Neural progenitor cell (in vitro differentiated cells): ENCODE measurements at regions not wholly inside any gene's neighbourhood (a gene's known extent, or its start where the extent isn't known, plus 50 kb on each side); places are given as distances from the start of the nearest gene placed in this dataset.

Experiments used
- DNase-seq: peaks from one replicate; pipeline ENCODE4 v3.0.0-alpha.2; 2016; ENCODE audit warnings: low spot score
- H2AFZ ChIP-seq: fragments of 200-600 bp; sonication (generic); replicated peaks from 2 replicates; pipeline ENCODE4 v1.6.1; 2016; ENCODE audit warnings: antibody characterized with exemption
- H3F3A ChIP-seq: fragments of 200-600 bp; sonication (generic); 2 replicates; pipeline ENCODE4 v1.6.1; 2016; ENCODE audit warnings: antibody characterized with exemption, low read depth
- H3K27ac ChIP-seq: fragments of 200-600 bp; sonication (generic); 2 replicates; pipeline ENCODE4 v1.5.1; 2016; ENCODE audit warnings: mild to moderate bottlenecking
- H3K27me3 ChIP-seq: fragments of 200-600 bp; sonication (generic); 2 replicates; pipeline ENCODE4 v1.6.1; 2016; ENCODE audit warnings: mild to moderate bottlenecking, moderate library complexity
- H3K36me3 ChIP-seq: fragments of 200-600 bp; sonication (generic); 2 replicates; pipeline ENCODE4 v1.5.1; 2016
- H3K4me1 ChIP-seq: fragments of 200-600 bp; sonication (generic); 2 replicates; pipeline ENCODE4 v1.6.1; 2016; ENCODE audit warnings: mixed run types
- H3K4me2 ChIP-seq: fragments of 200-600 bp; sonication (generic); 2 replicates; pipeline ENCODE4 v1.6.1; 2016
- H3K4me3 ChIP-seq: fragments of 200-600 bp; sonication (generic); 2 replicates; pipeline ENCODE4 v1.5.1; 2016
- H3K79me2 ChIP-seq: fragments of 200-600 bp; sonication (generic); 2 replicates; pipeline ENCODE4 v1.6.1; 2016; ENCODE audit warnings: low read depth
- H3K9ac ChIP-seq: fragments of 200-600 bp; sonication (generic); 2 replicates; pipeline ENCODE4 v1.6.1; 2016
- H3K9me3 ChIP-seq: fragments of 200-600 bp; sonication (generic); 2 replicates; pipeline ENCODE4 v1.5.1; 2016; ENCODE audit warnings: low read depth
- H4K20me1 ChIP-seq: fragments of 200-600 bp; sonication (generic); 2 replicates; pipeline ENCODE4 v1.6.1; 2016; ENCODE audit warnings: low read depth
- H3K27ac Mint-ChIP-seq: 3 replicates; pipeline ENCODE4 v1.8.0; 2021; ENCODE audit warnings: mixed read lengths
- H3K27me3 Mint-ChIP-seq: 2 replicates; pipeline ENCODE4 v1.8.0; 2022; ENCODE audit warnings: low read depth, mild to moderate bottlenecking, inconsistent platforms, moderate library complexity, mixed read lengths; ENCODE audit not compliant: insufficient read depth
- H3K36me3 Mint-ChIP-seq: 3 replicates; pipeline ENCODE4 v1.8.0; 2021; ENCODE audit warnings: mixed read lengths
- H3K4me1 Mint-ChIP-seq: 3 replicates; pipeline ENCODE4 v1.8.0; 2021; ENCODE audit warnings: mixed read lengths
- H3K4me3 Mint-ChIP-seq: 3 replicates; pipeline ENCODE4 v1.8.0; 2021; ENCODE audit warnings: mild to moderate bottlenecking, moderate library complexity, mixed read lengths
- H3K9me3 Mint-ChIP-seq: 3 replicates; pipeline ENCODE4 v1.8.0; 2020; ENCODE audit warnings: mixed read lengths
- CTCF ChIP-seq: fragments of 200-600 bp; sonication (generic); IDR thresholded peaks from 2 replicates; pipeline ENCODE4 v1.5.1; 2017; ENCODE audit warnings: antibody characterized with exemption, mild to moderate bottlenecking
- EZH2 ChIP-seq: fragments of 200-600 bp; sonication (generic); IDR thresholded peaks from 2 replicates; pipeline ENCODE4 v1.6.1; 2017; ENCODE audit warnings: antibody characterized with exemption, mild to moderate bottlenecking, moderate library complexity
- EZH2phosphoT487 ChIP-seq: fragments of 200-600 bp; sonication (generic); IDR thresholded peaks from 2 replicates; pipeline ENCODE4 v1.6.1; 2017; ENCODE audit warnings: antibody characterized with exemption

DNA sequence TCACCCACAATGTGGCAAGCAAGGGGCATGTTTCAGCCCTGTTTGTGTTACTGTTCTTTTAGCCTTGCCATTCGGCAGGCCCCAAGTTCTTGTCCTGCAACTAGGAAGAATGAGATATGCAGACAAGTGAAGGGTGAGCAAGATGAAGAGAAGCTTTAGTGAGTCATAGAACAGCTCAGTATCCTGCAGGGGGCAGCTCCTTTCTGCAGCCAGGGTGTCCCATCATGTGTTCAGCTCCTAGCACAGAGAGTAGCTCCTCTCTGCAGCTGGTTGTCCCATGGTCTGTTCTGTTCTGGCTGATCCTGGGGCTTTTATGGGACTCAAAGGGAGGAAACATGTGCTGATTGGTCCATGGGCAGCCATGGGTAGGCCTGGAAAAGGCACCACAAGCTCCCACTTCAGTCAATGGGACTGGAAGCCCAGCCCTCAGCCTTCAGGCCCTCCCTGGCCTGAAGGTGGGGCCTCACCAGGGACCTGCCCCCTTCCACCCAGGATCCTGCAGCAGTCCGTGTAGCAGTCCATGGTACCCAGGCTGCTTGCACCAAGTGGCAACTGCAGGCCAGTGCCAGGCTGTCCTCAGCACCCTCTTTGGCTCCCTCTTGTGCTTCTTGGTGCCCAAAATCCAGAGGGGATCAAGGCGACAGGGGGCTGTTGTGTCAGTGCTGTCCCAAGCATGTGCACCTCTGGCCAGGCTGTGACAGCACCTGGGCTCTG lies 326.4 kb downstream of the NR4A2 start:
- H3K4me3 Mint-ChIP-seq = no peak overlapping the region
- Histone ChIP-seq H3K9me3 (no peaks in the 10 kb centered on the region), H3K4me1 (peaks cover 12% of the 10 kb centered on the region), H3K4me2 (no peak overlapping the region), H3K27ac (no peak overlapping the region), H3K4me3 (no peak overlapping the region), H3F3A (peaks cover 6% of the 10 kb centered on the region), H4K20me1 (no peaks in the 10 kb centered on the region), H3K36me3 (no peaks in the 10 kb centered on the region), H2AFZ (no peak overlapping the region), H3K27me3 (no peaks in the 10 kb centered on the region), H3K9ac (no peak overlapping the region), H3K79me2 (no peaks in the 10 kb centered on the region)
- TF ChIP-seq EZH2 (no peak), EZH2phosphoT487 (no peak), CTCF (peak; percentile 7)
- H3K27ac Mint-ChIP-seq = no peak overlapping the region
- peaks cover 5% of the 10 kb centered on the region for H3K36me3 Mint-ChIP-seq
- peaks cover 10% of the 10 kb centered on the region for H3K9me3 Mint-ChIP-seq
- H3K4me1 Mint-ChIP-seq = peaks cover 13% of the 10 kb centered on the region
- H3K27me3 Mint-ChIP-seq = no peaks in the 10 kb centered on the region
- peak; percentile 11 for DNase-seq

DNA sequence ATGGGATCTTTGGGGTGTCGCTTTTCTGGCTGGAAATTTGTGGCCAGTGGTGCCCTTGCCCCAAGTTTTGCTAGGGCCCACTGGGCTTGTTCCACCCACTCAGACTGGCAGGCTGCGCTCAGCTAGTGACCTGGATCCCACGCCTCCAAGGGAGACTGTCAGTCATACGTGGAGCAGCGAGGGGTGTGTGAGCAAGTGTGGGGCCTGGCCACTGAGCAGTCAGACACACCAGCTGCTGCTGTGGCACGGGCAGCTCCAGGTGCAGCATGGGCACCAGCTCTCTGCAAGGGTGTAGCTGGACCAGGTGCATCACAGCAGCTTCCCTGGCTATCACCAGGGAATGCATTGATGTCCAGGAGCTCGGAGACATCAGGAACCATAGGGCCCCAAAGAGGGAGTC lies 327.0 kb downstream of the NR4A2 start:
- no peak overlapping the region for H3K4me2 ChIP-seq
- H3K4me3 Mint-ChIP-seq = no peak overlapping the region

DNA sequence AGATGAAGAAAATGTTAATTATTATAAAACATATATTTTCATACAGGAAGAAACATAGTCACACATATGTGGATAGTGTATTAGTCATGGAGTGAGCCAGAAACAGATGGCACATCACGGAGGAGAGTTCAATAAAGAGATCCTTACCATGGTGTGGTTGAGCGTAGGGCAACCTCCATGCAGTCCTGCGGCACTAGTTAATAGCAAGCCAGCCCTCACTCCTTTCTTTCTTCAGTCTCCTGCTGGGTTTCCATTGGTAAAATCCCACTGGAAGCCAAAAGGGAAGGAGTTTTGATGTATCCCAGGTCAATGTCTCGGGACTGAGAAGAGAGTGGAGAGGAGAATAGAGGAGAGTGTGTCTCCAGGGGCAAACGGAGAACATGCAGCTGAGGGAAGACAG lies 328.1 kb downstream of the NR4A2 start:
- Mint-ChIP-seq H3K4me3 (no peak overlapping the region), H3K4me1 (peaks cover 13% of the 10 kb centered on the region), H3K27ac (peak overlapping the region; percentile 59), H3K9me3 (peaks cover 3% of the 10 kb centered on the region), H3K27me3 (no peaks in the 10 kb centered on the region), H3K36me3 (peaks cover 3% of the 10 kb centered on the region)
- H3K4me1 ChIP-seq = peaks cover 12% of the 10 kb centered on the region
- H3K4me2 ChIP-seq = no peak overlapping the region
- no peak overlapping the region for H3K27ac ChIP-seq
- H3K79me2 ChIP-seq = no peaks in the 10 kb centered on the region
- H3F3A ChIP-seq = peaks cover 6% of the 10 kb centered on the region
- H3K9ac ChIP-seq = no peak overlapping the region
- no peaks in the 10 kb centered on the region for H3K27me3 ChIP-seq
- no peak overlapping the region for H3K4me3 ChIP-seq
- no peaks in the 10 kb centered on the region for H4K20me1 ChIP-seq
- no peak for TF ChIP-seq CTCF
- H3K9me3 ChIP-seq = no peaks in the 10 kb centered on the region
- no peak overlapping the region for H2AFZ ChIP-seq
- DNase-seq = peak; percentile 37
- H3K36me3 ChIP-seq = no peaks in the 10 kb centered on the region

More for the DNA sequence above, 327.0 kb downstream of the NR4A2 start:
- H3K27me3 ChIP-seq = no peaks in the 10 kb centered on the region
- peaks cover 12% of the 10 kb centered on the region for H3K4me1 ChIP-seq
- no peak for TF ChIP-seq CTCF
- no peak for TF ChIP-seq EZH2
- TF ChIP-seq EZH2phosphoT487 = no peak
- no peak overlapping the region for H3K9ac ChIP-seq
- H3K36me3 Mint-ChIP-seq = peaks cover 5% of the 10 kb centered on the region
- no peaks in the 10 kb centered on the region for H3K79me2 ChIP-seq
- no peak overlapping the region for H3K27ac Mint-ChIP-seq
- no peak for DNase-seq
- H3K4me1 Mint-ChIP-seq = peaks cover 13% of the 10 kb centered on the region
- H3K27ac ChIP-seq = no peak overlapping the region
- no peak overlapping the region for H3K4me3 ChIP-seq
- peaks cover 7% of the 10 kb centered on the region for H3K9me3 Mint-ChIP-seq
- no peaks in the 10 kb centered on the region for H3K27me3 Mint-ChIP-seq
- no peaks in the 10 kb centered on the region for H4K20me1 ChIP-seq
- peaks cover 6% of the 10 kb centered on the region for H3F3A ChIP-seq
- H3K9me3 ChIP-seq = no peaks in the 10 kb centered on the region
- no peak overlapping the region for H2AFZ ChIP-seq
- H3K36me3 ChIP-seq = no peaks in the 10 kb centered on the region
